Spleen (tissue), 11 donors: ENCODE measurements at regions not wholly inside any gene's neighbourhood (a gene's known extent, or its start where the extent isn't known, plus 50 kb on each side); places are given as distances from the start of the nearest gene placed in this dataset.

ENCODE experiments used
- DNase-seq: peaks from one replicate; pipeline ENCODE4 v3.0.0-alpha.2; 2020
- H3K27ac ChIP-seq, 8 donors: fragments of 200-600 bp; sonication (generic) in 7 of 8; 1 replicate in 4 of 8; 2 replicates in 4 of 8; pipeline versions ENCODE4 v1.5.0 to v1.8.0; 2016 to 2021; ENCODE audit warnings: inconsistent platforms in 4 of 8, mild to moderate bottlenecking in 4 of 8, moderate library complexity in 1 of 8
- H3K27me3 ChIP-seq, 7 donors: fragments of 200-600 bp; sonication (generic) in 6 of 7; replicated peaks in 1 of 7; 1 replicate in 4 of 7; 2 replicates in 3 of 7; pipeline versions ENCODE4 v1.5.0 to v1.8.0; 2016 to 2021; ENCODE audit warnings: inconsistent platforms in 3 of 7, mild to moderate bottlenecking in 1 of 7
- H3K36me3 ChIP-seq, 6 donors: fragments of 200-600 bp; sonication (generic) in 5 of 6; 1 replicate in 4 of 6; 2 replicates in 2 of 6; pipeline versions ENCODE4 v1.5.0 to v1.8.0; 2016 to 2021; ENCODE audit warnings: inconsistent platforms in 2 of 6
- H3K4me1 ChIP-seq, 6 donors: fragments of 200-600 bp; sonication (generic) in 5 of 6; 1 replicate in 3 of 6; 2 replicates in 3 of 6; pipeline versions ENCODE4 v1.5.0 to v1.8.0; 2016 to 2021; ENCODE audit warnings: inconsistent platforms in 3 of 6
- H3K4me3 ChIP-seq, 8 donors: fragments of 200-600 bp; sonication (generic) in 7 of 8; 1 replicate in 4 of 8; 2 replicates in 4 of 8; pipeline versions ENCODE4 v1.5.0 to v1.8.0; 2016 to 2021; ENCODE audit warnings: inconsistent platforms in 4 of 8, mild to moderate bottlenecking in 4 of 8, moderate library complexity in 2 of 8
- H3K9me3 ChIP-seq, 8 donors: fragments of 200-600 bp; sonication (generic) in 7 of 8; 1 replicate in 4 of 8; 2 replicates in 4 of 8; pipeline versions ENCODE4 v1.5.0 to v1.8.0; 2016 to 2021; ENCODE audit warnings: inconsistent platforms in 4 of 8
- CTCF ChIP-seq, 11 experiments: fragments of 200-600 bp in 7 of 11; fragments of 450-650 bp in 4 of 11; sonication (generic) in 4 of 11; IDR thresholded peaks in 8 of 11; conservative IDR thresholded peaks in 3 of 11; 1 replicate in 7 of 11; 2 replicates in 4 of 11; pipeline versions ENCODE4 v1.4.0 to v1.8.0; 2016 to 2021; ENCODE audit warnings: antibody characterized with exemption in 11 of 11, inconsistent platforms in 4 of 11, mild to moderate bottlenecking in 1 of 11
- POLR2A ChIP-seq, 3 donors: fragments of 450-650 bp; IDR thresholded peaks; one replicate each; pipeline ENCODE4 v1.5.1; 2017; ENCODE audit warnings: antibody characterized with exemption in 3 of 3, mild to moderate bottlenecking in 1 of 3
- POLR2AphosphoS5 ChIP-seq, 3 donors: sonication (generic); formaldehyde crosslinking; IDR thresholded peaks; one replicate each; pipeline ENCODE4 v1.5.1; 2017; ENCODE audit warnings: antibody characterized with exemption in 3 of 3
- WGBS, 5 donors: extraction: QIAGEN DNeasy Blood & Tissue Kit in 3 of 5; methylation state at CpG; one replicate each; pipeline versions ENCODE4 v1.1.5 to v1.1.7; 2013 to 2018; 5-methylcytosine and 5-hydroxymethylcytosine counted together
- intact Hi-C: fragments of 100-400 bp; cut with DNase I; formaldehyde crosslinking; loops from one replicate; pipeline ENCODE4 v1.15.0; 2023; ENCODE audit warnings: low total_unique reads
- donor health status: healthy with polysubstance abuse.
- donor health status: DM: no; HTN: no; CAD: no; lungs with moderate emphysema.
- donor health status: DM: no; HTN: no; CAD: no.
- donor health status: Bipolar disorder and iron deficiency.
- donor health status: healthy.
- donor health status: DM: no; HTN: no; CAD: no.
- donor health status: DM: yes; HTN: yes; CAD: no.

GRCh38 chr10:8151086-8151485, 96.6 kb downstream of the GATA3 start:
- Histone ChIP-seq H3K27ac (no peak overlapping the region), H3K36me3 (no peaks in the 10 kb centered on the region), H3K9me3 (no peaks in the 10 kb centered on the region), H3K27me3 (no peaks in the 10 kb centered on the region), H3K4me1 (no peaks in the 10 kb centered on the region), H3K4me3 (no peak overlapping the region)
- no peak for TF ChIP-seq POLR2AphosphoS5 (IDR thresholded peaks at IDR 0.05)
- TF ChIP-seq CTCF (IDR thresholded peaks at IDR 0.05 in 8 of 11, conservative IDR thresholded peaks at IDR 0.05 in 3 of 11) = no peak
- TF ChIP-seq POLR2A (IDR thresholded peaks at IDR 0.05) = no peak
- no peak for DNase-seq
- 82 to 93% (median 88%) methylated on average over 4 of the region's 4 CpGs for WGBS, 5 donors
- intact Hi-C loops = no loop called here

GRCh38 chr10:8156918-8157317, 102.4 kb downstream of the GATA3 start:
- no peak overlapping the region for H3K4me3 ChIP-seq
- peaks cover 0 to 10% (median 0%) of the 10 kb centered on the region in 7 donors for H3K27me3 ChIP-seq
- no peak for TF ChIP-seq POLR2A (IDR thresholded peaks at IDR 0.05)
- DNase-seq = no peak
- no peak overlapping the region for H3K27ac ChIP-seq
- 88 to 99% (median 97%) methylated on average over 4 of the region's 4 CpGs for WGBS, 5 donors
- no peaks in the 10 kb centered on the region for H3K4me1 ChIP-seq
- no peaks in the 10 kb centered on the region for H3K9me3 ChIP-seq
- intact Hi-C loops = no loop called here
- no peaks in the 10 kb centered on the region for H3K36me3 ChIP-seq

- no peak for DNase-seq
- peaks cover 0 to 10% (median 0%) of the 10 kb centered on the region in 7 donors for H3K27me3 ChIP-seq
- H3K4me3 ChIP-seq = no peak overlapping the region
- no peaks in the 10 kb centered on the region for H3K36me3 ChIP-seq
- H3K27ac ChIP-seq = no peak overlapping the region
- WGBS, 5 donors = 63 to 82% (median 70%) methylated on average over 9 of the region's 9 CpGs
- H3K9me3 ChIP-seq = no peaks in the 10 kb centered on the region
- no peaks in the 10 kb centered on the region for H3K4me1 ChIP-seq
- intact Hi-C loops = no loop called here
- TF ChIP-seq CTCF (IDR thresholded peaks at IDR 0.05 in 8 of 11, conservative IDR thresholded peaks at IDR 0.05 in 3 of 11) = no peak
- no peak for TF ChIP-seq POLR2A (IDR thresholded peaks at IDR 0.05)
- no peak for TF ChIP-seq POLR2AphosphoS5 (IDR thresholded peaks at IDR 0.05)
Measured at GRCh38 chr10:8158193-8159071, 103.9 kb downstream of the GATA3 start.

- Histone ChIP-seq H3K4me1 (no peaks in the 10 kb centered on the region), H3K36me3 (no peaks in the 10 kb centered on the region), H3K27ac (no peak overlapping the region), H3K27me3 (peaks cover 0 to 10% (median 0%) of the 10 kb centered on the region in 7 donors), H3K4me3 (no peak overlapping the region), H3K9me3 (peaks cover 0 to 7% (median under 1%) of the 10 kb centered on the region in 8 donors)
- TF ChIP-seq POLR2A (IDR thresholded peaks at IDR 0.05) (no peak), CTCF (IDR thresholded peaks at IDR 0.05 in 8 of 11, conservative IDR thresholded peaks at IDR 0.05 in 3 of 11) (no peak), POLR2AphosphoS5 (IDR thresholded peaks at IDR 0.05) (no peak)
- DNase-seq = no peak
- intact Hi-C loops = no loop called here
- 87 to 97% (median 89%) methylated on average over 9 of the region's 9 CpGs for WGBS, 5 donors
Measured at GRCh38 chr10:8159341-8160165, 105.1 kb downstream of the GATA3 start.
